ENCODE measurements at regions not wholly inside any gene's neighbourhood (a gene's known extent, or its start where the extent isn't known, plus 50 kb on each side); places are given as distances from the start of the nearest gene placed in this dataset.
"Not testable (repeated sequence)": the region's sequence is repeated elsewhere in the genome, so short reads cannot be mapped to it uniquely, and the experiment has no call there.

GRCh38 chrX:84856791-84857190 lies 146.9 kb upstream of the APOOL start:
- not testable (repeated sequence) for TF ChIP-seq CTCF, POLR2A (IDR thresholded peaks at IDR 0.05)
